ENCODE measurements at regions not wholly inside any gene's neighbourhood (a gene's known extent, or its start where the extent isn't known, plus 50 kb on each side); places are given as distances from the start of the nearest gene placed in this dataset.

DNA sequence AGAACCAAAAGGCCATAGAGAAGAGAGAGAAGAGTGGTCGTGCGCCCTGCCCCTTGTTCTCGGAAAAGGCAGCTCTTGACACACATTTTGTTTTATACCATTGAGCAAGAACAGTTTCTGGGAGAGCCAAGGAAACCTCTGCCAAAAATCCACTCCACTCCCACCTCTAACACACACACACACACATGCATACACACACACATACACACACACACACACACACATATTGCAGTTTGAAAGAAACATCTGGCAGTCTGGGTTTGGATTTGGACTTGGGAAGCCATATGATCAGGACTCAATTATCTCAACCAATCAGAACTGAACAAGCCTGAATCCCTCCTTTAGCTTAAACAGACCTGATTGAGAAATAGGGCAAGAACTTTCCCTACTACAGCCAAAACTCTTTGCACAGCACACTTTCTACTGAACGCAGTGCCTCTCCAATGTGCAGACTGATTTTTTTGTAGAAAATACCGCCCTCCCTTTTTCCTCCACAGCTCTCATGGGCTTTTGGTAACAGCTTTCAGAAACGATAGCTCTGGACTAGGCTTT, 484.0 kb upstream of the ZWINT start:
- TF ChIP-seq FOXP2 (optimal IDR thresholded peaks at IDR 0.05; ENCODE audit: borderline replicate concordance, extremely low read depth, extremely low read length, insufficient read depth) (no peak), POLR2AphosphoS5 (IDR thresholded peaks at IDR 0.05; ENCODE audit: low read depth, low read length) (no peak), SIN3A (IDR thresholded peaks at IDR 0.05; ENCODE audit: borderline replicate concordance, insufficient read depth, low read length) (no peak), TAF1 (IDR thresholded peaks at IDR 0.05; ENCODE audit: borderline replicate concordance, insufficient read depth, low read length) (no peak)
- TF ChIP-seq, protein P1, sequence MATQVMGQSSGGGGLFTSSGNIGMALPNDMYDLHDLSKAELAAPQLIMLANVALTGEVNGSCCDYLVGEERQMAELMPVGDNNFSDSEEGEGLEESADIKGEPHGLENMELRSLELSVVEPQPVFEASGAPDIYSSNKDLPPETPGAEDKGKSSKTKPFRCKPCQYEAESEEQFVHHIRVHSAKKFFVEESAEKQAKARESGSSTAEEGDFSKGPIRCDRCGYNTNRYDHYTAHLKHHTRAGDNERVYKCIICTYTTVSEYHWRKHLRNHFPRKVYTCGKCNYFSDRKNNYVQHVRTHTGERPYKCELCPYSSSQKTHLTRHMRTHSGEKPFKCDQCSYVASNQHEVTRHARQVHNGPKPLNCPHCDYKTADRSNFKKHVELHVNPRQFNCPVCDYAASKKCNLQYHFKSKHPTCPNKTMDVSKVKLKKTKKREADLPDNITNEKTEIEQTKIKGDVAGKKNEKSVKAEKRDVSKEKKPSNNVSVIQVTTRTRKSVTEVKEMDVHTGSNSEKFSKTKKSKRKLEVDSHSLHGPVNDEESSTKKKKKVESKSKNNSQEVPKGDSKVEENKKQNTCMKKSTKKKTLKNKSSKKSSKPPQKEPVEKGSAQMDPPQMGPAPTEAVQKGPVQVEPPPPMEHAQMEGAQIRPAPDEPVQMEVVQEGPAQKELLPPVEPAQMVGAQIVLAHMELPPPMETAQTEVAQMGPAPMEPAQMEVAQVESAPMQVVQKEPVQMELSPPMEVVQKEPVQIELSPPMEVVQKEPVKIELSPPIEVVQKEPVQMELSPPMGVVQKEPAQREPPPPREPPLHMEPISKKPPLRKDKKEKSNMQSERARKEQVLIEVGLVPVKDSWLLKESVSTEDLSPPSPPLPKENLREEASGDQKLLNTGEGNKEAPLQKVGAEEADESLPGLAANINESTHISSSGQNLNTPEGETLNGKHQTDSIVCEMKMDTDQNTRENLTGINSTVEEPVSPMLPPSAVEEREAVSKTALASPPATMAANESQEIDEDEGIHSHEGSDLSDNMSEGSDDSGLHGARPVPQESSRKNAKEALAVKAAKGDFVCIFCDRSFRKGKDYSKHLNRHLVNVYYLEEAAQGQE (IDR thresholded peaks at IDR 0.05; ENCODE audit: insufficient read depth in 1 of 2, low read depth in 2 of 2, low read length in 2 of 2): no peak

DNA sequence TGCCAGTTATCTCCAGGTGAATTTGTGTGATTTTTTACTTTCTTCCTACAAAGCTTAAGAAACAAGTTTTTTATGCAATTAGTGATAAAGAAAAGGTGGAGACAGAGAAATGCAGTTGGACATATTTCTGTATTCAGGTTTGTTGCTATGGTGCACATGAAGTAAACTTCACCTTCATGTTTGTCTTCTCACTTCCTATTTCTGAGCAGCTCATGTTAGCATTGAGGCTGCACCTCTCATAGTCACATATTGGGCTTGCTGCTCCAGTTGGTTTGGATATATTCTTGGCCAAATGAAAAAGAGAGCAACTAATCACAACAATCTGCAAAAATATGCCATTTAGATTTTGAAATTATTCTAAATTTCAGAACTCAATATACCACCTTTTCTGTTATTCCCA, 475.6 kb upstream of the ZWINT start:
- TF ChIP-seq SIN3A (IDR thresholded peaks at IDR 0.05; ENCODE audit: borderline replicate concordance, insufficient read depth, low read length): no peak
- TF ChIP-seq, protein P1 (IDR thresholded peaks at IDR 0.05; ENCODE audit: insufficient read depth in 1 of 2, low read depth in 2 of 2, low read length in 2 of 2): no peak
- no peak for TF ChIP-seq FOXP2 (optimal IDR thresholded peaks at IDR 0.05; ENCODE audit: borderline replicate concordance, extremely low read depth, extremely low read length, insufficient read depth)
- TF ChIP-seq TAF1 (IDR thresholded peaks at IDR 0.05; ENCODE audit: borderline replicate concordance, insufficient read depth, low read length): no peak
- TF ChIP-seq POLR2AphosphoS5 (IDR thresholded peaks at IDR 0.05; ENCODE audit: low read depth, low read length): no peak

DNA sequence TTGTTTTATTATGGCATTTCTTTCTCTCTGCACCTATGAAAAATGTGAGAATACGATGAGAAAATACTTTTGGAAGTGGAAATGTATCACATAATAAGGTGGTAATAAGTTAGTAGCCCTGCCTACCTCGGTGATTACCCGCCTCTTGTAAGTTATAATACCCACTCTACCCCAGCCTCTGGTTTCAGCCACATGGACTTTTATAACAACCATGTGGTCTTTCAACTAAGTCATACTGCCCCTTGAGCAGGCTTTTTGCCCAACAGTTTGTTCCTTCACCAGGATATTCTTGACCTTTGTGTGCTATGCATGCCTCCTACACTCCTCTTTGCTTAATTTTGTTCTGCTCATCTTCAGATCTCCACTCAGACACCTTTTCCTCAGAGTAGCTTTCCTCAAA, 470.6 kb upstream of the ZWINT start:
- no peak for TF ChIP-seq SIN3A (IDR thresholded peaks at IDR 0.05; ENCODE audit: borderline replicate concordance, insufficient read depth, low read length)
- no peak for TF ChIP-seq TAF1 (IDR thresholded peaks at IDR 0.05; ENCODE audit: borderline replicate concordance, insufficient read depth, low read length)
- TF ChIP-seq FOXP2 (optimal IDR thresholded peaks at IDR 0.05; ENCODE audit: borderline replicate concordance, extremely low read depth, extremely low read length, insufficient read depth): no peak
- TF ChIP-seq POLR2AphosphoS5 (IDR thresholded peaks at IDR 0.05; ENCODE audit: low read depth, low read length): no peak
- TF ChIP-seq, protein P1 (IDR thresholded peaks at IDR 0.05; ENCODE audit: insufficient read depth in 1 of 2, low read depth in 2 of 2, low read length in 2 of 2): no peak

DNA sequence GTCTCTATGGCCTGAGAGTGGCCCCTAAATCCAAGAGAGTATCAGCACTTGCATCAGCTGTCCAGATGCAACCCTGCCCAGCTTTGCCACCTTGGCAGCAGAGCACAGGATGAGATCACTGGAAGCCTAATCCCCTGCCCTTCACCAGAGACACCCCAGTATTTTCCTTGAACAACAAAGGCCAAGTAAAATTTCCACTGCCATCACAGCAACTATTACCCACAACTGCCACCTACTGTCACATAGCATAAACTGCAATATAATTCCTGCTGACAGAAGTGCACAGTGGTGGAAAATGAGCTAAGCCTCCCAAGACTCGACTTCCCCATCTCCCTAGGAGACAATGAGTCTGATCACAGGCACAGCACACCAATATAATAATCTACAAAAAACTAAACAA, 462.8 kb upstream of the ZWINT start:
- TF ChIP-seq SIN3A (IDR thresholded peaks at IDR 0.05; ENCODE audit: borderline replicate concordance, insufficient read depth, low read length): no peak
- TF ChIP-seq FOXP2 (optimal IDR thresholded peaks at IDR 0.05; ENCODE audit: borderline replicate concordance, extremely low read depth, extremely low read length, insufficient read depth): no peak
- TF ChIP-seq POLR2AphosphoS5 (IDR thresholded peaks at IDR 0.05; ENCODE audit: low read depth, low read length): no peak
- TF ChIP-seq TAF1 (IDR thresholded peaks at IDR 0.05; ENCODE audit: borderline replicate concordance, insufficient read depth, low read length): no peak
- TF ChIP-seq, protein P1 (IDR thresholded peaks at IDR 0.05; ENCODE audit: insufficient read depth in 1 of 2, low read depth in 2 of 2, low read length in 2 of 2): no peak

DNA sequence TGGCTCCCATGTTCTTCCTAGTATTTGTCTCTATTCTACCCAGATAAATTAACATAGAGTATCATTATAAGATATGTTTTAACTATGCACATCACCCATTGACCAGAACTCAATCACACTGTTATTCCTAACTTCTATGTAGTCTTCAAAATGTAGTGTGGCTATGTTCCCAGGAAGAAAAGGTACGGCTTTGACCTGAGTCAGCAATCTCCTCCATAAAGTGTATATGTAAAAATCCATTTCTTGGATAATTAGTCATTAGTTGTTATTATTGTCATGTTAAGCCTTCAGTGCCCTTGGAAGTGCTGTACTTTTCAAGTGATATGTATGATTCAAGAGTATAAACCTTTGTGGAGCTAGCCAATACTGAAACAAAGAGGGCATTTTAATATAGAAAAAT, 444.0 kb upstream of the ZWINT start:
- no peak for TF ChIP-seq TAF1 (IDR thresholded peaks at IDR 0.05; ENCODE audit: borderline replicate concordance, insufficient read depth, low read length)
- TF ChIP-seq SIN3A (IDR thresholded peaks at IDR 0.05; ENCODE audit: borderline replicate concordance, insufficient read depth, low read length): no peak
- TF ChIP-seq POLR2AphosphoS5 (IDR thresholded peaks at IDR 0.05; ENCODE audit: low read depth, low read length): no peak
- TF ChIP-seq FOXP2 (optimal IDR thresholded peaks at IDR 0.05; ENCODE audit: borderline replicate concordance, extremely low read depth, extremely low read length, insufficient read depth): no peak

All from PFSK-1 (cell line).